Keratinocyte (primary cell): ENCODE measurements at regions not wholly inside any gene's neighbourhood (a gene's known extent, or its start where the extent isn't known, plus 50 kb on each side); places are given as distances from the start of the nearest gene placed in this dataset.

Experiments used
- EZH2 ChIP-seq: IDR thresholded peaks from one replicate; pipeline ENCODE4 v1.6.1; 2012; ENCODE audit warnings: inconsistent platforms, mild to moderate bottlenecking, low read length, moderate library complexity
- TF ChIP-seq, protein P1 (sequence below), 3 experiments: IDR thresholded peaks in 1 of 3; conservative IDR thresholded peaks in 1 of 3; optimal IDR thresholded peaks in 1 of 3; 2 replicates in 2 of 3; 3 replicates in 1 of 3; pipeline versions ENCODE3 to v1.5.1; 2011; ENCODE audit warnings: low read length in 3 of 3, mild to moderate bottlenecking in 3 of 3, moderate library complexity in 2 of 3, control low read depth in 1 of 3, inconsistent platforms in 1 of 3; ENCODE audit not compliant: insufficient read depth in 2 of 3; ENCODE audit errors: extremely low read depth in 1 of 3

DNA sequence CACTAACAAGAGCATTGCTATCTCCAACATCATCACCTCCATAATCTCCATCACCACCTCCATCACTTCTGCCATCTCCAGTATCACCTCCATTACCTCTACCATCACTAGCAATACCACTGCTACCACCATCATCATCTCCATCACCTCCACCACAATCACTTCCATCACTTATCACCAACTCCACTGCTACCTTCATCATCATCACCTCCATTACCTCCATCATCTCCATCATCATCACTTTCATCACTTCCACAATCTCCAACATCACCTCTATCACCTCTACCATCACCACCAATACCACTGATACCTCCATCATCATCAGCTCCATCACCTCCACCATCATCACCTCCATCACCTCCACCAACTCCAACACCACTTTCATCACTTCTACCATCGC lies 102.4 kb upstream of the TMEM132C start:
- TF ChIP-seq EZH2, result no peak
- TF ChIP-seq, protein P1, sequence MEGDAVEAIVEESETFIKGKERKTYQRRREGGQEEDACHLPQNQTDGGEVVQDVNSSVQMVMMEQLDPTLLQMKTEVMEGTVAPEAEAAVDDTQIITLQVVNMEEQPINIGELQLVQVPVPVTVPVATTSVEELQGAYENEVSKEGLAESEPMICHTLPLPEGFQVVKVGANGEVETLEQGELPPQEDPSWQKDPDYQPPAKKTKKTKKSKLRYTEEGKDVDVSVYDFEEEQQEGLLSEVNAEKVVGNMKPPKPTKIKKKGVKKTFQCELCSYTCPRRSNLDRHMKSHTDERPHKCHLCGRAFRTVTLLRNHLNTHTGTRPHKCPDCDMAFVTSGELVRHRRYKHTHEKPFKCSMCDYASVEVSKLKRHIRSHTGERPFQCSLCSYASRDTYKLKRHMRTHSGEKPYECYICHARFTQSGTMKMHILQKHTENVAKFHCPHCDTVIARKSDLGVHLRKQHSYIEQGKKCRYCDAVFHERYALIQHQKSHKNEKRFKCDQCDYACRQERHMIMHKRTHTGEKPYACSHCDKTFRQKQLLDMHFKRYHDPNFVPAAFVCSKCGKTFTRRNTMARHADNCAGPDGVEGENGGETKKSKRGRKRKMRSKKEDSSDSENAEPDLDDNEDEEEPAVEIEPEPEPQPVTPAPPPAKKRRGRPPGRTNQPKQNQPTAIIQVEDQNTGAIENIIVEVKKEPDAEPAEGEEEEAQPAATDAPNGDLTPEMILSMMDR (optimal IDR thresholded peaks at IDR 0.05 in 1 of 3, IDR thresholded peaks at IDR 0.05 in 1 of 3, conservative IDR thresholded peaks at IDR 0.05 in 1 of 3; ENCODE audit: extremely low read depth in 1 of 3, insufficient read depth in 2 of 3, low read length in 3 of 3), result no peak
